HG03460 (cell line): ENCODE measurements at regions not wholly inside any gene's neighbourhood (a gene's known extent, or its start where the extent isn't known, plus 50 kb on each side); places are given as distances from the start of the nearest gene placed in this dataset.

ENCODE experiments used
- ATAC-seq: cut with Tn5 transposase; IDR thresholded peaks from one replicate; pipeline ENCODE4 v1.9.1; 2021; ENCODE audit not compliant: unreplicated experiment

GRCh38 chr13:108435393-108436149 is 166.1 kb downstream of the TNFSF13B start:
- ATAC-seq, result no peak

DNA sequence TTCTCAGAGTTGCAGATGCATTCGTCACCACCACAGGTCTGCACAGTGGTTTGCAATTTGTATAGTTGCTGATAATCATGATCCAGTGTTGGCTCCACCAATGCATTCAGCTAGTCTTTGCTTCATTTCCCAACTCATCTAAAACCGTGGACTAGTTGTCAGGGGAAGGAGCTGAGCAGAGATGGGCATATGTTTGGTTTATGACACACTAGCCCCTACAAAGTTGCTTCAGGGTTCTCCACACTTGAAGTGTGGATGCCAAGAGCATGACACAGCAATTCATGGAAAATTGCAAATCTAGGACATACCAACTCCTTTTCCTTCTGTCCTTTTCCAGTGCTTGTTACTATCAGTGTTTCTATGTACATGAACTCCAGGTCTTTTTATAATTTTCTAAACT is 168.0 kb downstream of the TNFSF13B start:
- no peak for ATAC-seq

DNA sequence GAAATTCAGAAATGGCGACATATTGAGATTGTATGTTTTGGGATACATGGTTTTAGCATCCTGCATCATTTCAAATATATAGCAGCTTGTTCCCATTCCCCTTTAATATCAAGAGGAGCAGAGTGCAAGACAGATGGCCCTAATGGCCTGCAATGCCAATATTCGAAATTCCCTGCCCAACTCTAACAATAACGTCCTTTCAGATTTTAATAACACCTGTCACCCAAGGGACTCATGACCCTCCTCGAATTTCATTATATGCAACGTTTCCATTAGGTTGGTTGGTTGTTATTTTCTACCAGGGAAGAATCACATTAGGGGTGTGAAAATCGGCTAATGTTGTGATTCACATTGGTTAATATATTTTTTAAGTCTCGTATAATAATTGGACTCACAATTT is 170.0 kb downstream of the TNFSF13B start:
- ATAC-seq, result no peak

GRCh38 chr13:108444448-108444847 is 174.9 kb downstream of the TNFSF13B start:
- no peak for ATAC-seq

DNA sequence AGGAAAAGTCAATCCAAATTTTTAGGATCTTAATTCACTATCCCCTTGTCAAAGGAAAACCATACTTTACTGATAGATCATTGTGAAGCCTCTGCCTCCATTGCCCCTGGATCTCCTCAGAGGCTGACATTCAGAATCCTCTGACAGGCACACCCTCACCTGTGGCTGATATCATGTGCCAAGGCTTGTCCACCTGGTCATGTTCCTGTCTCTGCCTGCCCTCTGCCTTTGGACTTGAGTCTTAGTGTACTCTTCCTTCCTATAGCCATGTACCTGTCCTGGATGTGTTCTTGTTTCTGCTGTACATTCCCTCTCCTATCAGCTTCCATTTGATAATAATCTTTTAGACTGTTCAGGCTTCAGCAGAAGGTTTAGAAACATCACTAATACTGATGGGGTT is 179.4 kb downstream of the TNFSF13B start:
- ATAC-seq, result no peak

DNA sequence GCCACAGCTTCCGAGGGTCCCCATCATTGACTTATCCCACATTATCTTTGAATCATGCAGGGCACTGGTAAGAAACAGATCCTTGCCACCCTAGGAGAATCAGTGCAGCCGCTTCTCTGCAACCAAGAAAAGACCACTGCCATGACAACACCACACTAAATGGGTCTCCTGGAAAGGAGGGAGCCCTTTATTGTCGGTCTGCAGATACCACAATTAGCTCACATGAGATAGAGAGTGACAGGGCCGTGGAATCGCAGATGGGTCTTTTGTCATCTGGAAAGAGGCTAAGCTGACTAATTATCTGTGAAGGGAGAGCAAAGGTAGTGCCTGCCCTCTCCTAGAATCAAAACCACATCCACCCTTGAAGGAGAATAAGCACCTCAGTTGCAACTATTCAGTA is 178.3 kb upstream of the MYO16 start:
- no peak for ATAC-seq

- no peak for ATAC-seq
These were observed 174.1 kb upstream of the MYO16 start for GRCh38 chr13:108455320-108455719.

DNA sequence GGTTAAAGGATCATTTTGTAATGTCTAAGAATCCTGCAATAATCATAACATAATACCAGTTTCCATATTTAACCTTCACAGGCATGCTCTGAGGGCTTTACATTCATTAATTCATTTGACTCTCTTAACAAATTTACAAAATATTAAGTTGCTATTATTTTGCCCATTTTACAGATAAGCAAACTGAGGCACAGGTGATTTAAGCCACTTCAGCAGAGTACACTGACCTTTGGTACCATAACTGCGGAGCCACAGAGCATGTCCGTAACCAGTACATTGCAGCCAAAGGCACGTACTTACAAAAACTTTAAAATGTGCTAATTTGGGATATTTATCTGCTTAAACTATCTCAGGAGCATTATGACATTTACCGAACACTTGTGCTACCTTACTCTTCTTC is 169.4 kb upstream of the MYO16 start:
- ATAC-seq, result no peak

- ATAC-seq, result no peak
These were observed 168.7 kb upstream of the MYO16 start for GRCh38 chr13:108460746-108461145.

- peak; percentile 65 for ATAC-seq
These were observed 166.1 kb upstream of the MYO16 start for GRCh38 chr13:108463340-108463739.

- no peak for ATAC-seq
These were observed 158.5 kb upstream of the MYO16 start for GRCh38 chr13:108470921-108471320.

DNA sequence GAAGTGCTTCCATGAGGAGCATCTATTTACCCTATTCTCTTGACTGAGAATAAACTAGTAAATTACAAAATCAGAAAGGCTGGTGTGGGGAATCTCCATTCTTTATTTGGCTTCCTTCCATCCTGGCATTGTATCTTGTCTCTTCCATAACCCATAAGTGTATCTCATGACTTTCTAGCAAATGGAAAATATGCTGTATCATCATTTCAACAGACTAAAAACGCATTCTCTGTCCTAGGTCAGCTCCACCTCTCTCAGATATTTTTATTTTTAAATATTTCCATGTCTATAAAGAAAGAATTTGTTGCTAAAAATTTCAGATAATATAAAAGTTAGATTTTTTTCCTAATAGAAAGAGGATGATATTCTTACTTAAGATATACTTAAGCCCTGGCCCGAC is 154.2 kb upstream of the MYO16 start:
- ATAC-seq, result no peak

- ATAC-seq, result no peak
These were observed 152.0 kb upstream of the MYO16 start for GRCh38 chr13:108477376-108477775.

DNA sequence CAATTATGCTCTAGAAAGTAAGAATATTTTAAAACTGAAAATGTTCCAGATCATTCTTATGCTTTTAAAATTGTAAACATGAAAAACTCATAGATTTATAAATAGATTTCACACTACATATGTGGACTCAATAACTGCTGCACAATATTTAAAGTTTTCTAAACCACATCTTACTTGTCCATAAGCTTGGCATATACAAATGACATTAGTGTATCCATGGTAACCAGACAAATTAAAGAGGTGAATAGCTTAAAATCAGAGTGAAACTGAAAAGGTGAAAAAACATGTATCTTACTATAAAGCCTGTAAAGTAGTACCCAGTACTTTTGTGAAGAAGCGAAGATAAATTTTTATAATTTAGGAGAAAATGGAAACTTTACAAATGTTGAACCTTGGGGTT is 151.2 kb upstream of the MYO16 start:
- no peak for ATAC-seq

- no peak for ATAC-seq
These were observed 145.4 kb upstream of the MYO16 start for GRCh38 chr13:108483981-108484380.

- ATAC-seq, result no peak
These were observed 143.3 kb upstream of the MYO16 start for GRCh38 chr13:108486096-108486495.

DNA sequence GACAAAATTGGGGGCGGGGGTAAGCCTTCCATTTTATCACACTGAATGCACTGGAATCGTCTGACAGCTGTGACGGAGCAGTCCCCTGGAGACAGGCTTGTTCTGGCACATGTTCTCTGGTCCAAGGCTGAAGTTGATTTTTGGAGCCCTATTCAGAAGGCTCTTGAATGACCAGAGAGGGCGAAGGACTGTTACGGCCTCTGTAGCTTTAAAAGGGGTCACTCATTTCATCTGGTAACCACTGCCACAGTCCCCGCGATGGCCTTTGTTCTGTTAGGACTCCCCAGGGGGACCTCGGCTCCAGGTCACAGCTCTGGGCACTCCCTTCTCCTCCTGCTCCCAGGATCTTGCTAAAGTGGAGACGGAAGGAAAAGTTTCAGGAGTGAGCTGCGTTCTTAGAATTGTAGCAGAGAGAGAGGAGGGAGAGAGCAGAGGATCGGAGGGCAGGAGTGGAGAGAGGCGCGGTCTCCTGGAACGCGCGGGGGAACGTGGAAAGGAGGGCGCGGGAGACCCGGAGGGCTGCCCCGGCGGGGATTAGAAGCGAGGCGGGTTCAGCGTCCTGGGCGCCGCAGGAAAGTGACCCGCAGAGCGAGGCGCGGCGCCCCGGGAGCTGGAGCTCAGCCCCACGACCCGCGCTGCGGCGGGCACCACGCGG is 134.3 kb upstream of the MYO16 start:
- ATAC-seq, result no peak

GRCh38 chr13:108495646-108496361 is 133.6 kb upstream of the MYO16 start:
- ATAC-seq, result no peak

GRCh38 chr13:108496362-108497210 is 132.8 kb upstream of the MYO16 start:
- ATAC-seq, result no peak

DNA sequence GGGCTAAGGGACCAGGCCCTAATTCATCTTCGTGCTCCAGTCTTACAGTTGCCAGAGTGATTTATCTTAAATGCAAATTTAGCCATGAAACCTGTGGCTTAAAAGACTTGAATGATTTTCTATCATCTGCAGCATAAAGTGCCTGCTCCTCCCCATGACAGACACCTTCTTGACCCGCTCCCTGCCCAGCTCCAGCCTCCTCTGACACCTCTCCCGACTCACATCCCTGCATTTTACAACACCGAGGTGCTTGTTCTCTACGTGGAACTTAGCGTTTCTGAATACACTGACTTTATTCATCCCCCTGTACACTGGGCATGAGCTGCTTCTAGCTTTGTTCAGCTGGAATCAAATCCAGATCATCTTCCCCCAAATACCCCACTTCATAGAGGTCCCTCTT is 128.7 kb upstream of the MYO16 start:
- ATAC-seq, result no peak

DNA sequence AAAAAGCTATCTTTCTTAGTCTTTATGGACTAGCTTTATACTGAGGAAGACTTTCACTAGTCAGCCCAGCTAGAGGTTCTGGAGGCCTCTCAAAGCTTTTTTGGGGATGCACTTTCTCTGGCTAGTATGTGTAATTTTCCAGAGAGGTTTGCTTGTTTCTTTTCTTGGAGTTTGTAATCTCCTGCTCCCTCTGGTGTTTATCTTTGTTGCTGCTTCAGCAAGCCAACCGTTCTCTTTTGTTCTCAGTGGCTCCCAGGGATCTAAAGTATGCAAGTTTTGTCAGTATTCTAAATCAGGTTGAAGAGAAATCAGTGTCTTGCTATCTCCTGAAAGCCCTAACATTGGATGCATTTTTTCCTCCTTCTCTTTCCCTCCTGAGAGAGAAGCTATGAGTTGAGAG is 121.1 kb upstream of the MYO16 start:
- ATAC-seq, result no peak
